ENCODE measurements at regions not wholly inside any gene's neighbourhood (a gene's known extent, or its start where the extent isn't known, plus 50 kb on each side); places are given as distances from the start of the nearest gene placed in this dataset.

- no peak for TF ChIP-seq CTCF (IDR thresholded peaks at IDR 0.05)
- TF ChIP-seq POLR2A (IDR thresholded peaks at IDR 0.05), result no peak
Measured at GRCh38 chr9:99650187-99650874, 171.4 kb upstream of the NR4A3 start.
